ENCODE measurements at regions not wholly inside any gene's neighbourhood (a gene's known extent, or its start where the extent isn't known, plus 50 kb on each side); places are given as distances from the start of the nearest gene placed in this dataset.

DNA sequence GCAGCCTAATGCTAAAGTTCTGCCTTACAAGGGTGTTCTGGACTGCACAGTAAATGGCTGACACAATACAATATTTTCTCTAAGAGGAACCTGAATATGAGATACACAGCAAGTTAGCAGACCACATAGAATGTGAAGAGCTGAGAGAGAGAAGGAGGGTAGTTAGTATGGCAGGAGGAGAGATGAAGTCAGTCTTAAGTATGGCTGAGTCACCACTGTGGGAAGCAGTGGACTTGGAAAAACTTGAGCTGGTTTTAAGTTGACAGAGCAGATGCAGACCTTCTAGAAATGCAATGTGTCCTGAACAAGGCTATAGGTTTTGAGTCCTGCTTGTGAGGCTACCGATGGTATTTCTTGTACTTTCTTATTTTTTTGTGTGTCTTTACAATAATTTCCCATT, 172.5 kb downstream of the SH2D1A start:
- Histone ChIP-seq H3K27me3 (no peaks in the 10 kb centered on the region), H3K27ac (no peak overlapping the region), H3K36me3 (replicated peaks in 1 of 2) (no peaks in the 10 kb centered on the region), H3K9me3 (replicated peaks in 1 of 3) (no peaks in the 10 kb centered on the region), H3K4me3 (no peak overlapping the region), H3K4me1 (replicated peaks in 1 of 2) (no peaks in the 10 kb centered on the region)
- 71 to 96% (median 82%) methylated on average over 1 of the region's 1 CpG for WGBS, 4 donors
- no peak for DNase-seq
- TF ChIP-seq POLR2A (IDR thresholded peaks at IDR 0.05) = no peak
- TF ChIP-seq, protein P1, sequence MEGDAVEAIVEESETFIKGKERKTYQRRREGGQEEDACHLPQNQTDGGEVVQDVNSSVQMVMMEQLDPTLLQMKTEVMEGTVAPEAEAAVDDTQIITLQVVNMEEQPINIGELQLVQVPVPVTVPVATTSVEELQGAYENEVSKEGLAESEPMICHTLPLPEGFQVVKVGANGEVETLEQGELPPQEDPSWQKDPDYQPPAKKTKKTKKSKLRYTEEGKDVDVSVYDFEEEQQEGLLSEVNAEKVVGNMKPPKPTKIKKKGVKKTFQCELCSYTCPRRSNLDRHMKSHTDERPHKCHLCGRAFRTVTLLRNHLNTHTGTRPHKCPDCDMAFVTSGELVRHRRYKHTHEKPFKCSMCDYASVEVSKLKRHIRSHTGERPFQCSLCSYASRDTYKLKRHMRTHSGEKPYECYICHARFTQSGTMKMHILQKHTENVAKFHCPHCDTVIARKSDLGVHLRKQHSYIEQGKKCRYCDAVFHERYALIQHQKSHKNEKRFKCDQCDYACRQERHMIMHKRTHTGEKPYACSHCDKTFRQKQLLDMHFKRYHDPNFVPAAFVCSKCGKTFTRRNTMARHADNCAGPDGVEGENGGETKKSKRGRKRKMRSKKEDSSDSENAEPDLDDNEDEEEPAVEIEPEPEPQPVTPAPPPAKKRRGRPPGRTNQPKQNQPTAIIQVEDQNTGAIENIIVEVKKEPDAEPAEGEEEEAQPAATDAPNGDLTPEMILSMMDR (IDR thresholded peaks at IDR 0.05) = no peak
- intact Hi-C loops (cut with DNase I) = no loop called here

DNA sequence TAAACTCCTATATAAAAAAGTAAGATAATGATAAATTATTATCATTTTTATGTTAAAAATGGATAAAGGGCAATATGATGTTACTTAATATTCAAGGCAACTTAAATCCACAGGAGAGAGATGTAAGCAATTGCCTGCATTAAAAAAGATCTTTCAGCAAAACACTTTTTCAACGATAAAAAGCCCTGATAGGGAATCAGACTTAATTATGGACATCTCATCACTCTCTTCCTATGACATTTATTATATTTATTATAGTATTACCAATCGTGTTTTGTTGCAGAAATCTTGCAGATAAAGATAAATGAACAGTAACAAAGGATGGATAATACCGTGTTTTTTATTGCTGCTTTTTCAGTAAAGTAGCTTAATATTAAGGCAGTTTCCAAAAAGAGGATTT, 178.5 kb downstream of the SH2D1A start:
- intact Hi-C loops (cut with DNase I) = no loop called here
- WGBS, 4 donors = 62 to 68% (median 64%) methylated on average over 3 of the region's 3 CpGs
- Histone ChIP-seq H3K36me3 (replicated peaks in 1 of 2) (no peaks in the 10 kb centered on the region), H3K4me3 (no peak overlapping the region), H3K27me3 (peaks cover 7% of the 10 kb centered on the region), H3K27ac (no peak overlapping the region), H3K4me1 (replicated peaks in 1 of 2) (no peaks in the 10 kb centered on the region), H3K9me3 (replicated peaks in 1 of 3) (no peaks in the 10 kb centered on the region)
- DNase-seq = no peak
- no peak for TF ChIP-seq POLR2A (IDR thresholded peaks at IDR 0.05)
- TF ChIP-seq, protein P1 (IDR thresholded peaks at IDR 0.05) = no peak

DNA sequence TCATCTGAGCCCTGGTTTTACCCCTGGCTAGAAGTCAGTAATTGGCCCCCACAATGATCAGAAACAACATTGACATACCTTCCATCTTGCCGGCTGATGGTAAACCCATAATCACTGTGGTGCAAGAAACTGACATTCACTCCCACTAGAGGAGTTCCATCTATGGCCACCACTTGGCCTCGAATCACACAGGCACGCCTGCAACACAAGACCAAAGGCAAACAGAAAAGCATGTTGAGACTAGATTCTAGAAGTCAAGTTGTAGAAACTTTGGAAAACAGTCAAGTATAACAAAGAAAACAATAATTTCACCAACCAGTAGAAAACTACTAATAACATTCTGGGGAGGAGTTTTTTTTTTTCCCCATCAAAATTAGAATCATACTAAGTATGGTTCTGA, 183.4 kb downstream of the SH2D1A start:
- Histone ChIP-seq H3K36me3 (replicated peaks in 1 of 2) (no peaks in the 10 kb centered on the region), H3K27me3 (peaks cover 7% of the 10 kb centered on the region), H3K4me3 (no peak overlapping the region), H3K9me3 (replicated peaks in 1 of 3) (no peaks in the 10 kb centered on the region), H3K4me1 (replicated peaks in 1 of 2) (no peaks in the 10 kb centered on the region), H3K27ac (no peak overlapping the region)
- TF ChIP-seq POLR2A (IDR thresholded peaks at IDR 0.05) = no peak
- TF ChIP-seq, protein P1 (IDR thresholded peaks at IDR 0.05) = no peak
- intact Hi-C loops (cut with DNase I) = no loop called here
- 77 to 87% (median 85%) methylated on average over 3 of the region's 3 CpGs for WGBS, 4 donors
- no peak for DNase-seq

DNA sequence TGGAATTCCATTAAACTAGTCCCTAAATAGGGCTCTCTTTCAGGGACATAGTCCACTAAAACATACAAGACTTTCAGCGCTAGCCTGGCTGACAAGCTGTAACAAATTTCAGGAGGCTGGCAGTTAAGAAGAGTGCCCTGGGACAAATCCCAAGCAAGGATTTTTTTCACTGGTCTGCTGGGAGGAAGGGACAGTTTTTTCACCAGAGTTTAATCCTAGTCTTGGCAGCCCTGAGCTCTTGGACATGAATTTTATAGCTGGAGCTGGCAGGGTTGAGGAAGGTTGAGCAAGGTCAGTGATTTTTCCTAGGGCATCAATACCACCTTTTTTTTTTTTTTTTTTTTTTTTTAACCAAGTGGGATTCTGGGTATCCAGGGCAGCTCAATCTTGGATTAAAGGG, 184.4 kb downstream of the SH2D1A start:
- no peak for TF ChIP-seq POLR2A (IDR thresholded peaks at IDR 0.05)
- H3K4me1 ChIP-seq (replicated peaks in 1 of 2) = no peaks in the 10 kb centered on the region
- no peaks in the 10 kb centered on the region for H3K9me3 ChIP-seq (replicated peaks in 1 of 3)
- no peak overlapping the region for H3K27ac ChIP-seq
- intact Hi-C loops (cut with DNase I) = no loop called here
- no peaks in the 10 kb centered on the region for H3K36me3 ChIP-seq (replicated peaks in 1 of 2)
- no peak for DNase-seq
- WGBS, 4 donors = 67 to 81% (median 70%) methylated on average over 1 of the region's 1 CpG; no CpG with 5 or more reads in 1 of the 4 donors
- H3K4me3 ChIP-seq = no peak overlapping the region
- peaks cover 7% of the 10 kb centered on the region for H3K27me3 ChIP-seq

DNA sequence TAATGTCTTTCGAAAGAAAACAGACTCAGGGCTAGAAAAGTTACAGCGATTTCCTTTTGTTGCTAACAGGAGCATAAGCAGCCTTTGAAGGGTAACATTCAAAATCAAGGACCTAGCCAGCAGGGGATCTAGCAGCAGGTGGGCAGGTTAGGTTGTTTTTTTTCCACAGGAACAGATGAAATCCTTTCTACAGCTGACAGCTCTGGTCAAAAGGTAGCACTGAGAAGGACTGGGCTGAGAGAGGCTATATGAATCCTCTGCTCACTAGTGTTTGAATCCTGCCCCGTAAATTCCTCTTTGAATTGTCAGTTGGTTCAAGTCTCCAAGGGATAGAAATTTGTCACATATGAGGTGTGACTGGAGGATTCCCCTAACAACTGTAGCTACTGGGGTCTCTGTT, 188.2 kb downstream of the SH2D1A start:
- Histone ChIP-seq H3K27ac (no peak overlapping the region), H3K4me3 (no peak overlapping the region), H3K4me1 (replicated peaks in 1 of 2) (no peaks in the 10 kb centered on the region), H3K9me3 (replicated peaks in 1 of 3) (no peaks in the 10 kb centered on the region), H3K27me3 (no peaks in the 10 kb centered on the region), H3K36me3 (replicated peaks in 1 of 2) (no peaks in the 10 kb centered on the region)
- DNase-seq = no peak
- 6 to 32% (median 27%) methylated on average over 2 to 3 of the region's 3 CpGs for WGBS, 4 donors
- intact Hi-C loops (cut with DNase I) = no loop called here
- TF ChIP-seq, protein P1 (IDR thresholded peaks at IDR 0.05) = no peak
- no peak for TF ChIP-seq POLR2A (IDR thresholded peaks at IDR 0.05)

All from adrenal gland (tissue), 9 donors.